Lung (tissue), 11 donors: ENCODE measurements at regions not wholly inside any gene's neighbourhood (a gene's known extent, or its start where the extent isn't known, plus 50 kb on each side); places are given as distances from the start of the nearest gene placed in this dataset.

ENCODE experiments used
- ATAC-seq: fragments of 200-7000 bp; cut with Tn5 transposase; one replicate; pipeline ENCODE4 v1.9.1; 2020; ENCODE audit warnings: moderate number of reproducible peaks; ENCODE audit not compliant: insufficient read depth, low FRiP score
- DNase-seq, 3 donors: peaks; one replicate each; pipeline ENCODE4 v3.0.0-alpha.2; 2013 to 2017
- H3K27ac ChIP-seq, 2 donors: one replicate each; pipeline ENCODE4 v1.5.1; 2013; ENCODE audit warnings: mild to moderate bottlenecking in 2 of 2, moderate library complexity in 2 of 2, control low read depth in 1 of 2, inconsistent platforms in 1 of 2, low read depth in 1 of 2, low read length in 1 of 2
- H3K27me3 ChIP-seq, 3 donors: one replicate each; pipeline ENCODE4 v1.5.1; 2013; ENCODE audit warnings: low read length in 2 of 3; ENCODE audit not compliant: control insufficient read depth in 3 of 3, insufficient read depth in 3 of 3
- H3K36me3 ChIP-seq, 4 donors: one replicate each; pipeline ENCODE4 v1.5.1; 2013; ENCODE audit warnings: low read length in 4 of 4, mild to moderate bottlenecking in 1 of 4, moderate library complexity in 1 of 4; ENCODE audit not compliant: control insufficient read depth in 4 of 4, insufficient read depth in 4 of 4
- H3K4me1 ChIP-seq, 5 donors: one replicate each; pipeline ENCODE4 v1.5.1; 2013; ENCODE audit warnings: low read length in 5 of 5, mild to moderate bottlenecking in 2 of 5, moderate library complexity in 1 of 5; ENCODE audit not compliant: control insufficient read depth in 5 of 5, insufficient read depth in 5 of 5
- H3K4me3 ChIP-seq: one replicate; pipeline ENCODE4 v1.5.1; 2013; ENCODE audit warnings: mild to moderate bottlenecking, control low read depth, moderate library complexity
- H3K9ac ChIP-seq, 2 donors: one replicate each; pipeline ENCODE4 v1.5.1; 2013; ENCODE audit warnings: low read length in 2 of 2, control low read depth in 1 of 2; ENCODE audit not compliant: insufficient read depth in 1 of 2
- H3K9me3 ChIP-seq, 4 donors: one replicate each; pipeline ENCODE4 v1.5.1; 2013; ENCODE audit warnings: low read length in 3 of 4, mild to moderate bottlenecking in 1 of 4, moderate library complexity in 1 of 4; ENCODE audit not compliant: control insufficient read depth in 4 of 4, insufficient read depth in 3 of 4
- CTCF ChIP-seq: IDR thresholded peaks from 2 replicates; pipeline ENCODE4 v1.5.1; 2012; ENCODE audit warnings: mild to moderate bottlenecking; ENCODE audit errors: control extremely low read depth, extremely low read depth
- WGBS, 2 donors: extraction: QIAGEN DNeasy Blood & Tissue Kit; methylation state at CpG; one replicate each; pipeline ENCODE4 v1.1.7; 2013; 5-methylcytosine and 5-hydroxymethylcytosine counted together
- donor health status: control.
- donor health status: control.
- donor health status: Bipolar disorder and iron deficiency.
- donor health status: healthy.
- donor health status: DM: yes; HTN: yes; CAD: no.

- ATAC-seq (peak; percentile 58), DNase-seq (peak; percentile 19 to 57 (median 41))
- Histone ChIP-seq H3K36me3 (no peaks in the 10 kb centered on the region), H3K9ac (no peak overlapping the region), H3K4me3 (no peak overlapping the region), H3K9me3 (no peaks in the 10 kb centered on the region), H3K27me3 (peaks cover 0 to 10% (median 0%) of the 10 kb centered on the region in 3 donors), H3K27ac (no peak overlapping the region), H3K4me1 (peaks cover 0 to 11% (median 4%) of the 10 kb centered on the region in 5 donors)
- TF ChIP-seq CTCF: no peak
- 12 to 19% methylated on average over 6 of the region's 6 CpGs for WGBS, 2 donors
These were observed 351.3 kb downstream of the RRAGC start for GRCh38 chr1:38508232-38508631.

- Histone ChIP-seq H3K4me3 (no peak overlapping the region), H3K9me3 (no peaks in the 10 kb centered on the region), H3K36me3 (no peaks in the 10 kb centered on the region), H3K9ac (no peak overlapping the region), H3K27me3 (peaks cover 0 to 10% (median 0%) of the 10 kb centered on the region in 3 donors), H3K4me1 (peaks cover 0 to 11% (median 2%) of the 10 kb centered on the region in 5 donors), H3K27ac (no peak overlapping the region)
- DNase-seq (no peak), ATAC-seq (no peak)
- TF ChIP-seq CTCF: no peak
- 66 to 75% methylated on average over 6 of the region's 6 CpGs for WGBS, 2 donors
These were observed 352.0 kb downstream of the RRAGC start for GRCh38 chr1:38507563-38507962.

- Histone ChIP-seq H3K4me3 (no peak overlapping the region), H3K4me1 (peaks cover 0 to 11% (median 2%) of the 10 kb centered on the region in 5 donors), H3K9me3 (no peaks in the 10 kb centered on the region), H3K27ac (no peak overlapping the region), H3K9ac (no peak overlapping the region), H3K27me3 (peaks cover 0 to 6% (median 0%) of the 10 kb centered on the region in 3 donors), H3K36me3 (no peaks in the 10 kb centered on the region)
- ATAC-seq (no peak), DNase-seq (peak in 1 of 3 donors; percentile 6)
- 39 to 68% methylated on average over 8 of the region's 8 CpGs for WGBS, 2 donors
- TF ChIP-seq CTCF: no peak
These were observed 353.6 kb downstream of the RRAGC start for GRCh38 chr1:38505944-38506343.

- no peak overlapping the region for H3K9ac ChIP-seq
- peaks cover 0 to 6% (median 0%) of the 10 kb centered on the region in 3 donors for H3K27me3 ChIP-seq
- no peak for ATAC-seq
- no peak overlapping the region for H3K4me3 ChIP-seq
- no peaks in the 10 kb centered on the region for H3K36me3 ChIP-seq
- H3K9me3 ChIP-seq: no peaks in the 10 kb centered on the region
- peaks cover 0 to 4% (median under 1%) of the 10 kb centered on the region in 5 donors for H3K4me1 ChIP-seq
- TF ChIP-seq CTCF: no peak
- H3K27ac ChIP-seq: no peak overlapping the region
- peak; percentile 27 to 40 (median 35) for DNase-seq
- WGBS, 2 donors: 36 to 45% methylated on average over 4 of the region's 4 CpGs
These were observed 356.8 kb downstream of the RRAGC start for GRCh38 chr1:38502758-38503157.
